ENCODE measurements at regions not wholly inside any gene's neighbourhood (a gene's known extent, or its start where the extent isn't known, plus 50 kb on each side); places are given as distances from the start of the nearest gene placed in this dataset.

- CTCF ChIA-PET, result no interaction called here
Observed at GRCh38 chr11:90844041-90844440, 621.2 kb upstream of the CHORDC1 start.

GRCh38 chr11:90842681-90843080 lies 619.8 kb upstream of the CHORDC1 start:
- H3K27ac Mint-ChIP-seq, result no peak overlapping the region
- CTCF ChIA-PET, result no interaction called here
- intact Hi-C loops (cut with micrococcal nuclease), result no loop called here

More at GRCh38 chr11:90844041-90844440, 621.2 kb upstream of the CHORDC1 start:
- ATAC-seq (ENCODE audit: low read depth) (no peak), DNase-seq (no peak)
- H3K27me3 Mint-ChIP-seq, result no peaks in the 10 kb centered on the region
- H3K4me3 Mint-ChIP-seq, result no peak overlapping the region
- POLR2A ChIA-PET, result no interaction called here
- Histone ChIP-seq H3K27ac (ENCODE audit: low read length in 2 of 2) (no peak overlapping the region), H2AFZ (ENCODE audit: insufficient read depth, low read depth, low read length, poor library complexity, severe bottlenecking) (no peak overlapping the region), H3K79me2 (ENCODE audit: control insufficient read depth, insufficient read depth, low read length) (no peaks in the 10 kb centered on the region), H3K9ac (ENCODE audit: low read length) (no peak overlapping the region), H4K20me1 (ENCODE audit: control insufficient read depth, insufficient read depth, low read length, poor library complexity, severe bottlenecking) (no peaks in the 10 kb centered on the region), H3K27me3 (replicated peaks in 1 of 4; ENCODE audit: control extremely low read depth in 1 of 4, control insufficient read depth in 3 of 4, insufficient read depth in 4 of 4, low read length in 3 of 4) (no peaks in the 10 kb centered on the region), H3K9me3 (ENCODE audit: control extremely low read depth in 1 of 3, control insufficient read depth in 2 of 3, insufficient read depth in 1 of 3, low read length in 2 of 3) (no peaks in the 10 kb centered on the region), H3K4me3 (ENCODE audit: control extremely low read depth in 1 of 5, extremely low read depth in 1 of 5, insufficient read depth in 1 of 5, low read depth in 2 of 5, low read length in 4 of 5) (no peak overlapping the region), H3K4me1 (ENCODE audit: control insufficient read depth in 2 of 2, insufficient read depth in 2 of 2, low read length in 2 of 2) (no peaks in the 10 kb centered on the region), H3K36me3 (replicated peaks in 1 of 2; ENCODE audit: control extremely low read depth in 1 of 2, control insufficient read depth in 1 of 2, extremely low read depth in 1 of 2, insufficient read depth in 2 of 2, low read length in 1 of 2) (no peaks in the 10 kb centered on the region), H3K4me2 (replicated peaks; ENCODE audit: low read depth, low read length, poor library complexity, severe bottlenecking) (no peak overlapping the region)
- intact Hi-C loops (cut with micrococcal nuclease), result no loop called here
- no peak overlapping the region for H3K27ac Mint-ChIP-seq
- TF ChIP-seq EZH2 (IDR thresholded peaks at IDR 0.05; ENCODE audit: borderline replicate concordance, insufficient read depth, low read depth, low read length, poor library complexity, severe bottlenecking) (no peak), CTCF (IDR thresholded peaks at IDR 0.05) (no peak)
- H3K4me1 Mint-ChIP-seq, result no peaks in the 10 kb centered on the region
- no peaks in the 10 kb centered on the region for H3K9me3 Mint-ChIP-seq (ENCODE audit: insufficient read depth)
- WGBS (ENCODE audit: insufficient coverage), result no CpG with 5 or more reads among the region's 3 CpGs

More at GRCh38 chr11:90842681-90843080, 619.8 kb upstream of the CHORDC1 start:
- no peak for TF ChIP-seq EZH2 (IDR thresholded peaks at IDR 0.05; ENCODE audit: borderline replicate concordance, insufficient read depth, low read depth, low read length, poor library complexity, severe bottlenecking)
- no peak for TF ChIP-seq CTCF (IDR thresholded peaks at IDR 0.05)
- POLR2A ChIA-PET, result no interaction called here
- no peak overlapping the region for H3K27ac ChIP-seq (ENCODE audit: low read length in 2 of 2)
- ATAC-seq (ENCODE audit: low read depth) (no peak), DNase-seq (no peak)
- no peak overlapping the region for H3K4me2 ChIP-seq (replicated peaks; ENCODE audit: low read depth, low read length, poor library complexity, severe bottlenecking)
- no peak overlapping the region for H3K9ac ChIP-seq (ENCODE audit: low read length)
- H3K9me3 ChIP-seq (ENCODE audit: control extremely low read depth in 1 of 3, control insufficient read depth in 2 of 3, insufficient read depth in 1 of 3, low read length in 2 of 3), result no peaks in the 10 kb centered on the region
- no peaks in the 10 kb centered on the region for H4K20me1 ChIP-seq (ENCODE audit: control insufficient read depth, insufficient read depth, low read length, poor library complexity, severe bottlenecking)
- H3K4me1 Mint-ChIP-seq, result no peaks in the 10 kb centered on the region
- no peaks in the 10 kb centered on the region for H3K36me3 ChIP-seq (replicated peaks in 1 of 2; ENCODE audit: control extremely low read depth in 1 of 2, control insufficient read depth in 1 of 2, extremely low read depth in 1 of 2, insufficient read depth in 2 of 2, low read length in 1 of 2)
- no peaks in the 10 kb centered on the region for H3K4me1 ChIP-seq (ENCODE audit: control insufficient read depth in 2 of 2, insufficient read depth in 2 of 2, low read length in 2 of 2)
- no peak overlapping the region for H2AFZ ChIP-seq (ENCODE audit: insufficient read depth, low read depth, low read length, poor library complexity, severe bottlenecking)
- no peaks in the 10 kb centered on the region for H3K27me3 ChIP-seq (replicated peaks in 1 of 4; ENCODE audit: control extremely low read depth in 1 of 4, control insufficient read depth in 3 of 4, insufficient read depth in 4 of 4, low read length in 3 of 4)
- no peaks in the 10 kb centered on the region for H3K9me3 Mint-ChIP-seq (ENCODE audit: insufficient read depth)
- H3K4me3 Mint-ChIP-seq, result no peak overlapping the region
- no peaks in the 10 kb centered on the region for H3K27me3 Mint-ChIP-seq
- H3K4me3 ChIP-seq (ENCODE audit: control extremely low read depth in 1 of 5, extremely low read depth in 1 of 5, insufficient read depth in 1 of 5, low read depth in 2 of 5, low read length in 4 of 5), result no peak overlapping the region
- H3K79me2 ChIP-seq (ENCODE audit: control insufficient read depth, insufficient read depth, low read length), result no peaks in the 10 kb centered on the region
